ENCODE measurements at regions not wholly inside any gene's neighbourhood (a gene's known extent, or its start where the extent isn't known, plus 50 kb on each side); places are given as distances from the start of the nearest gene placed in this dataset.

DNA sequence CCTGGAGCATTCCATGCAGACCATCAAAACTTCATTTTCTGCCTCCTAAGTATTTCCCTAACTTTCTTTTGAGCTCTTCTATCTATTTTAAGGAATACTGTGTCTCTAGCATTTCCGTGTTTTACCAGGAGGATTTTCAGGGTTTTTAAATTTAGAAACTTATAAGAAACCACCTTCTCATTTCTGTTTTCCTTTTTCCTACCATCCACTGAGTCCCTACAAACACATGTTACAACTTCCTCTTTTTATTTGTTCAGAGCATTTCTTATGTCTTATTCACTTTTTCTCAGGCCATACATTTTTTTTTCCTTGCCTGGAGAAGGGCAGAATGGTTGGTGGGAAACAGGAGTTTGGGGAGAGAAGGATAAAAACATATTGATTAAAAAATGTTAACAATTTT, 130.0 kb upstream of the BMP5 start:
- Histone ChIP-seq H3K27ac (no peak overlapping the region), H3K4me3 (no peak overlapping the region)

DNA sequence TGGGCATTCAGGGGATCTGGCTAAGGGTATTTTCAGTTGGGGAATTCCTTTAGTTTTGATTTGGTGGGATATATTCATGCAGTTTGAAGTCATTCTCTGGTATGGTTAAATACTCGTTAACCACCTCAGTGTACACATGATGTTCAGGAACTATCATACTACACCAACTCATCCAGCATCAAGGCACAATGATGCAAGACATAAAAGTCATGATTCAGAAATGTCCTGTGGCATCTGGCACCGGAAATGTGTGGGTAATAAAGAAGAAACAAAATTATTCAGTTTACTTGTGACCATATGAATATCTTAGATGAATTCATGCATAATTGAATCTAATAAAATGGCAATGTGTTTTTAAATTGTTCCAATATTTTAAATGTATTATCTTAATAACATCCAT, 129.0 kb upstream of the BMP5 start:
- H3K27ac ChIP-seq: no peak overlapping the region
- no peak overlapping the region for H3K4me3 ChIP-seq

DNA sequence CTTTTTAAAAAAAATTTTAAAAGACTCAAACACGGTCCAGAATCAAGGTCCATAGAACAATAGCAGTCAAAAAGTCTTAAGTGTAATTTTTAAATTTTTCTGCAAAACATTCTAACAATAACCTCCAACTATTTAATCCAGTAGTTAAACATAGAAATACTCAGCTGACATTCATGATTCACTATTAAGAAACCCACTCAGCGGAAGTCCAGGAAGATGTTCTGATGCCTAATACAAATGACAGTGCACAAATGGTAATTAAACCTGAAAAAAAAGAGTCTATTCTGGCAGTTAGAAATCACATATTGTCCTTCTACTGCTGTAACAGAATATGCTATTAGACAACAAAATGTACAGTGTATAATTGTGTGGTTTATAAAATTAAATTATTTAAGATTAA, 128.2 kb upstream of the BMP5 start:
- Histone ChIP-seq H3K4me3 (no peak overlapping the region), H3K27ac (no peak overlapping the region)

DNA sequence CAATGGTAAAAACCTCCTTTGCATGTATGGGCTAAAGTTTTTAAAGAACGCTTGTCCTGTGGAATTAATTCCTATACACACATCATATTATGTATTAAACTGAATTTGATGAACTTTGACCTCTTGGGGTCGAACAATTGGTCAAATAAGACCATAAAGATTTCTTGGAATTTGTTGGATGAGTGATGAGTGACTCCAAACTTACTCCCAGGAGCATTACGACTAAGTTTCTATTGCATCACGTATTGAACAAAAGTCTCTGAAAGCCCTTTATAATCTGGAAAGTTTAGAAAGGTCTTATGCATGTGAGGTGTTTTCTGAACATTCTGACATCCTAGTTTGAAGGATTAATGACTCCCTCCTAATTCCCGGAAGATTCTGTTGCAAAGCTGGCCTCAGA, 126.9 kb upstream of the BMP5 start:
- Histone ChIP-seq H3K27ac (no peak overlapping the region), H3K4me3 (no peak overlapping the region)

DNA sequence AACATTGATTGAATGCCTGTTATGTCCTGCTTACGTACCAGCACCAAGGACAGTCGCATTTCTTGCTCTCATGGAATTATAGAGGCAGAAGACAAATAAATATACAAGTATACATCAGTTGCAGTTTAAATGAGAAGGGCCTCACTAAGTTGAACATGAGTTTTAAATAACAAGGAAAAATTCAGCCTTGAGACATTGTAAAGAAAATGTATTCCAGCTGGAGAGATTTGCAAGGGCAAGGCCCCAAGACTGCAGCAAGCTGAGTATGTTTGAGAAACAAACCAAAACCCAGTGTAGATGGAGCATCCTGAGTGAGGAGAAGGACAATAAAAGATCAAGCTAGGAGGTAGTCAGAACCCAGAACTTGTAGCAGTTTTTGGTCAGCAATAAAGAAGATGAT, 123.2 kb upstream of the BMP5 start:
- H3K27ac ChIP-seq: no peak overlapping the region
- H3K4me3 ChIP-seq: no peak overlapping the region

DNA sequence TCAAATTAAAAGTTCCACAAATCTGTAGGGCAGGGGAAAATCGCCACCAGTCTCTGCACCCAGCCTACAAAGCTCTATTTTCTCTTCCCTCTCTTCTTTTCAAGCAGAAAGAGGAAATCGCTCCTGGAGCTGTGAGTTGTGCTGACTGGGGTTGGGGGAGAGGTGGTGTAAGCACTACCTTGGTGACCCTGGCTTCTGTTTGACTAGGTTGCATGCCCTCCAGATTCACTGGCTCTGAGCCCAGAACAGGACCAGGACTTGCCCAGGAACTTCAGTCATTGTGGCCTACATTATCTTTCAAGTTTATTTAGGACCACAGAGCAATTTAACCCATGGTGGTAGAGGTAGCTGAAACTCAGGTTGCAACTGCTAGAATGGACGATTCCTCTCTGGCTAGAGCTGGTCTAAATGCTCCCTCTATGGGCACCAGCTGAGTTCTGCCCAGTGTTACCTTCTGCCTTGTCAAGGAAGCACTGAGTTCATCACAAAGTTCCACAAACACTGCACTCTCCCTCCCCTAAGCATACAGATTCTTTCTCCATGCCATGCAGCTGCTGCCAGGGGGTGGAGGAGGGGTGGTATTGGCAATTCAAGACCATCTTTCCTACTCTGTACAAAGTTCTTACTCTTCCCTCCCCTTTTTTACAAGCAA, 122.0 kb upstream of the BMP5 start:
- Histone ChIP-seq H3K4me3 (no peak overlapping the region), H3K27ac (no peak overlapping the region)

DNA sequence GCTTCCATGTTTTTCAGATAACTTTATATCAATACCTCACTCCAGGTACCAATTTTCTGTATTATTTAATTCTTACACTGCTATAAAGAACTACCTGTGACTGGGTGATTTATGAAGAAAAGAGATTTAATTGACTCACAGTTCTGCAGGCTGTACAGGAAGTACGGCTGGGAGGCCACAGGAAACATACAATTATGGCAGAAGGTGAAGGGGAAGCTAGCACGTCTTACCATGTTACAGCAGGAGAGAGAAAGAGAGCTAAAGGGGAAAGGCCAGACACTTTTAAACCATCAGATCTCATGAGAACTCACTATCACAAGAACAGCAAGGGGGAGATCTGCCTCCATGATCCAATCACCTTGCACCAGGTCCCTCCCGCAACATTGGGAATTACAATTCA, 119.1 kb upstream of the BMP5 start:
- Histone ChIP-seq H3K27ac (no peak overlapping the region), H3K4me3 (no peak overlapping the region)

DNA sequence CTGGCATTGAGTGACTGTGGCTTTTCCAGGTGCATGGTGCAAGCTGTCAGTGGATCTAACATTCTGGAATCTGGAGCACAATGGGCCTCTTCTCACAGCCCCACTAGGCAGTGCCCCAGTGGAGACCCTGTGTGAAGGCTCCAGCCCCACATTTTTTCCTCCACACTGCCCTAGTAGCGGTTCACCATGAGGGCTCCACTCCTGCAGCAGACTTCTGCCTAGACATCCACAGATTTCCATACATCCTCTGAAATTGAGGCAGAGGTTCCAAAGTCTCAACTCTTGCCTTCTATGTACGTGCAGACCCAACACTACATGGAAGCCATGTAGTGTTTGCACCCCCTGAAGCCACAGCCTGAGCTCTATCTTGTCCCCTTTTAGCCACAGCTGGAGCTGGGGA, 118.0 kb upstream of the BMP5 start:
- no peak overlapping the region for H3K4me3 ChIP-seq
- no peak overlapping the region for H3K27ac ChIP-seq

DNA sequence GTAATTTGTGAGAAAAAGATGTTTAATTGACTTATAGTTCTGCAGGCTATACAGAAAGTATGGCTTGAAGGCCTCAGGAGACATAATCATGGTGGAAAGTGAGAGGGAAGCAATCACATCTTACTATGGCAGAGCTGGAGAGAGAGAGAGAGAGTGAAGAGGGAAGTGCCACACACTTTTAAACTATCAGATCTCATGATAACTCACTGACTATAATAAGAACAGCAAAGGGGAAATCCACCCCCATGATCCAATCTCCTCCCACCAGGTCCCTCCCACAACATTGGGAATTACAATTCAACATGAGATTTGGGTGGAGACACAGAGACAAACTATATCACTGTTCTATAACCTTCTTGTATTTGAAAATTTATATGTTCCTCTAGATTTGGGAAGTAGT, 117.2 kb upstream of the BMP5 start:
- Histone ChIP-seq H3K4me3 (no peak overlapping the region), H3K27ac (no peak overlapping the region)

DNA sequence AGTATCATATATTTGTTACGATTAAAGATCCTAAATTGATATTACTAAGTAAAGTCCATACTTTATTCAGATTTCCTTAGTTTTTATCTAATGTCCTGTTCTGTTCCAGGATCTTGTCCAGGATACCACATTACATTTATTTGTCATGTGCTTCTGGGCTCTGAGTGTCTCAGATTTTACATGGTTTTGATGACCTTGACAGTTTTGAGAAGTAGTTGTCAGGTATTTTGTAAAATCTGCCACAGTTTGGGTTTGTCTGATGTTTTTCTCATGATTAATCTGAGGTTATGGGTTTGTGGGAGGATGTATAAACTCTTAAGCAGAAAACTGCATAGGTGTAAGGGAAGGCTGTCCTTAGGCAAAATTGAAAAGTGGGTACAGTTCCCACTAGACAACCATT, 109.9 kb upstream of the BMP5 start:
- no peak overlapping the region for H3K4me3 ChIP-seq

DNA sequence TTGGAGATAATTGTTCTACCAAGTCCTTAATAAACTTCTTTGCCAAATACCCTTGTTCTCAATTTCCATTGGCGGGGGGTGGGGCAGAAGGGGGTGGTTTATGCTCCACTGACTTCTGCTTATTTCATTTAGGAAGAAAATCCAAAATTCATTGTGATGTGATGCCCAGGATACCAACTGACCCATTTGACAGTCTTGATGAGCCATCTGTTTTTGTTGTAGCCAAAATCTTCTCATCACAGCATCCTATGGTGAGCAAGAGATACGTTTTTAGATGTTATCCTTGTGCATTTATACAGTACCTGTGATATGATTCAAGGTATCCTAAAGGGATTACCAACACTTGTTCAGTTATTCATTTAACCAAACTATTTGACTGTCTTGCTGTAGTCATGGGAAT, 108.5 kb upstream of the BMP5 start:
- H3K27ac ChIP-seq: no peak overlapping the region
- no peak overlapping the region for H3K4me3 ChIP-seq

More for the DNA sequence above, 109.9 kb upstream of the BMP5 start:
- H3K27ac ChIP-seq: no peak overlapping the region

DNA sequence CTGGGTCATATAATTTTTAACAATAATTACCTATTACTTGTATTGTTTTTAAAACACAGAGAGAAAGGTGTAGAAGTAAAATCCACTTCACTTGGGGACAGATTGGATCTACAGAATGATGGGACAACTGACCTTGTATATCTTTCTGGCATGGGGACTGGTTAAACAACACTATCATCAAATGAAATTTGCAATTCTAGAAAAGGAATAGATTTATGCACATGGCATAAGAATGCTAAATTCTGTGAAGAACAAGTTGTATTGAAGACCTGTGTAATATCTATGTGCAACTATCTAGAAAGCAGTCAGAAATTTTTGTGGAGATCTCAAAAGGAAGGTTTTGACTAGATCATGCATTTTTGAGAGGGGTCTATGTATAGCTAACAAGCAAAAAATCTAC, 106.3 kb upstream of the BMP5 start:
- no peak overlapping the region for H3K27ac ChIP-seq

DNA sequence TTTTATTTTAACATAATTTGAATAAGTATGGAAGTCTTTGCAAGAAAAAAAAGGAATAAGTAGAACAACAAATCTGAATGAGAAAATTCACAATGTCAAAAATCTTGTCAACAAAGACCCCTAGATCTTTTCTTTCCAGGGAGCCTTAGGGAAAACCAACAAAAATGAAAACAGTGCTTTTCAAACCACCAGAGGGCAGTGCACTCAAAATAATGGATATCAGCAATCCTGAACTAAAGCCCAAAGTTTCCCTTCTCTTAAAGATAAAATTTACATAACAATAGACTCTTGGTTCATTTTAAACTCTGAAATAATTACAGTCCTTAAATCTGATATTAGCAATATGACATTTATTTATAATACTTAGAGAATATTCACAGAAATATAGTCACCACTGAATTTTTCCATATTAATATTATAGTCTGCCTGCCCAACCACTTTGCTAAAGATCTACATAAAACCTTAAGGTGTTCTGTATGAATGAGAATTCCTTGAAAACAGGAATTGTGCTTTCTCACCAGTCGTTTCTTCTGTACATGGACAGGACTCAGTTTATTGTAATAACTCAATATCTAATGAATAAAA, 105.3 kb upstream of the BMP5 start:
- H3K27ac ChIP-seq: no peak overlapping the region
- H3K4me3 ChIP-seq: no peak overlapping the region

More for the DNA sequence above, 106.3 kb upstream of the BMP5 start:
- no peak overlapping the region for H3K4me3 ChIP-seq

DNA sequence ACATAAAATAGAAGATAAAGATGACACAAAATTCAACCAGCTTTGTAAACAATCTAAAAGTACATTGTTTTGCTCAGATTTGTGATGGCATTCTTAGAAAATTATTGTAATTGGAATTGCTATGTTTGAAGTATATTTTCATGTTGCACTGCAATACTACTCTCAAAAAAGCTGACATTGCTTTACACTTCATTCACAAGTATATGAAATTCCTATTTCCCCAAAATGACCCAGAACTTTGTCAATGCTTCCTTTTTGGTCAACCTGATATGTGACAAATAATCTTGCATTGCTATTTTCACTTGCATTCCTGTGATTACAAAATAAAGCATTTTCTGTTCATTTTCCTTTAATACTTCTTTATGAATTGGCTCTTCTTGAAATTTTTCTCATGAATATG, 104.1 kb upstream of the BMP5 start:
- H3K27ac ChIP-seq: no peak overlapping the region
- H3K4me3 ChIP-seq: no peak overlapping the region

DNA sequence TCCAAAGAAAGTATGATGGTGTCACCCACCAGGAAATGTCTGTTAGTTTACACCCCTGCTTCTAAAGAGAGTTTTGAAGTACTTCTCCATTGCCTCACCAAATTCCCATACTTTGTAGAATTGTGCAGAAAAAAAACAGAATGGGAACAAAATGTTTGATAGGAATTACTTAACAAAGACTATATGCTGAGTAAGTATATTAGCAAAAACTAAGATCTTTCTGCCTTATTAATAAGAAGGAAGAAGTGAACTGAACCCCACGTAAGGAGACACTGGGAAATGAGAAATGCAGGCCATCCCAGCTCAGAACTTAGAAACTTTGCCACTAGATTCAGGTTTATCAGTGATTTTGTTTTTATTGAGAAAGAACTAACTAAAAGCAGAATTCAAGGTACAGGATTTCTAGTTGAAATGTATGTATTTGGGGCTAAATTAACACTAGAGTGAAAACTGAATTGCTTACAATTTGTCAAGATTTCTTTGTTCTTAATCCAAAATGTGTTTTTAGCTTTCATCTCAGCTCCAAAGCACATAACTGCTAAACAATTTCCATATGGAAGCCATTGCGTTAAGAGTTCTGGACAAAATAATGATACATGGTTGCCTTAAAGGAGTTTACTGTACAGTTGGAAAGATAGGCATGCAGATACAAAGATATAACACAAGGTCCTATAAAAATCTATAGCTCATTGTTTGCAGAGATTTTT, 102.7 kb upstream of the BMP5 start:
- no peak overlapping the region for H3K27ac ChIP-seq
- H3K4me3 ChIP-seq: no peak overlapping the region

DNA sequence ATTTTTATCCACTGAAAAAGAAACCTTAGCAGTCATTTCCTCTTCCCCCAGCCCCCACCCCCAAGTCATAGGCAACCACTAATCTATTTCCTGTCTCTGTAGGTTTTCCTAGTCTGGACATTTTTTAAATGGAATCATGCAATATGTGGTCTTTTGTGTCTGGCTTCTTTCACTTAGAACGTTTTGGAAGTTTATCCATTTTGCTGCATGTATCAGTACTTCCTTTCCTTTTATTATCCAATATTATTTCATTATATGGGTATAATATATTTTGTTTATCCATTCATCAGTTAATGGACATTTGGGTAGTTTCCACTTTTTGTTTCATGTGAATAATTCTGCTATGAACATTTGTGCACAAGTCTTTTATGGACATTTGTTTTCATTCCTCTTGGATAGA, 99.3 kb upstream of the BMP5 start:
- Histone ChIP-seq H3K4me3 (no peak overlapping the region), H3K27ac (no peak overlapping the region)

DNA sequence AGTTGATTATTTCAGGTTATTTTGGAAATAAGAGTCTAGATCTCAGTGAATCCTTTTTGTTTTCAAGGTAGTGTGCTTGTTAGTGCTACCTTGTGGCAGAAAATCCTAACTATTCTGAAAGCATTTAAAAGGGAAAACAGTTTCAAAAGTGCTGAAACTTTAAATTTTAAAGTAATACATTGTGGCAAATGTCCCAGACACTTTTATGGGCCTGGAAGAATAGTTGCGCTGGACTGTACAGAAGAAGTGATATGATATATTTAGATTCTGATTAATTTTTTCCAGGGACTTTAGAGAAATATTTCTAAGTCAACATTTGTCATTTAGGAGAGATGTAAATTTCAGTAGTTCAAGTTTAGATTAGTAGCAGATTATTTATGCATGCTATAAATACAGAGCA, 96.7 kb upstream of the BMP5 start:
- no peak overlapping the region for H3K27ac ChIP-seq

DNA sequence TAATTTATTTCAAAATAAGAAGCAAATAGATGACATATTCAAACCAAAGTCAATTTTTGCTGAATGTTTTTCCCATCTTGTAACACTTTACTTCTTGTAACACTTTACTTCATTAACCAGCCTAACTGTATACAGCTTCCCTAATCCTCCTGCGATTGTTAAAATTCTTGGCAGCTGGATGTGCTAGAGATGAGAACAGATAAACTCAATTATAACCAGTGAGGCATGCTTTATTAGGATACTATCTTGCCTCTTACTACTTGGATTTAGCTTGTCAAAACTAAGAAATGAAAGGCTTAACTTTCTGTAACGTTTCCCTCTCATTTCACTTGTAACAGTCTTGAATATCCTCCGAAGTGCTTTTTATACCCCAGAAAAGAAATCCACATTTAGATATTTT, 94.1 kb upstream of the BMP5 start:
- no peak overlapping the region for H3K27ac ChIP-seq

More for the DNA sequence above, 96.7 kb upstream of the BMP5 start:
- no peak overlapping the region for H3K4me3 ChIP-seq

DNA sequence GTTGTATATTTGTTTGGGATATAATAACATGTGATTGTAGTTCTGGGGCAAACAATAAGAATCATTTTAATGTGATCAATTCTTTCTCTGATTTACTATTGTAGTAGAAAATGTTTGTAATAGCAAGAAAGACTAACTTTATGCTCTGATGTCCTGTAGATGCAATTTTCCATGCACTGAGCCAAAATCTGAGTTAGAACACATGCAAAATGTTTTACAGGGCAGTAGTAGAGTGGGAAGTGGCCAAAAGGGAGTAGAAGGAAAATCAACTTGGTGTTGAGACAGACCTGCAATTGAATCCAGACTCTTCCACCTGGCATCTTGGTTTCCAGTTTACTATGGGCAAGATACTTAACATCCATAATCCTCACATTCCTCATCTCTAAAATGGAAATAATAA, 93.5 kb upstream of the BMP5 start:
- Histone ChIP-seq H3K27ac (no peak overlapping the region), H3K4me3 (no peak overlapping the region)

More for the DNA sequence above, 94.1 kb upstream of the BMP5 start:
- H3K4me3 ChIP-seq: no peak overlapping the region

DNA sequence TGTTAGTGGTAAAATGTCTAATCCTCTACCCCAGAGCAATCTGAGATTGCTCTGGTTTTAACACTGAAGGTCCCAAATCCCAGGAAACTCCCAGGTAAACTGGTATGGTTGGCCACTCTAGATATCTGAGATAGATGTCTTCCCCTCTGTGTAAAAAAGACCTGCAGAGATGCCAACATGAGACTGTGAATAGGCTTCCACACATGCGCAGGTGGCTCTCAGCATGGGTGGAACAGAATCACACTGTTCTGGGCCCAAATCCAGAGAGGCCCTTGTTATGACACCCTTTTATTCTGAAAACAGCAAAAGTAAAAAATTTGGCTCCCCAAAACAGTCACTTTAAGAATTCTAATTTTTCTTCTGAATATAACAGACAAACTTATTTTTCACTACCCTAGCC, 88.7 kb upstream of the BMP5 start:
- H3K27ac ChIP-seq: no peak overlapping the region
- no peak overlapping the region for H3K4me3 ChIP-seq

DNA sequence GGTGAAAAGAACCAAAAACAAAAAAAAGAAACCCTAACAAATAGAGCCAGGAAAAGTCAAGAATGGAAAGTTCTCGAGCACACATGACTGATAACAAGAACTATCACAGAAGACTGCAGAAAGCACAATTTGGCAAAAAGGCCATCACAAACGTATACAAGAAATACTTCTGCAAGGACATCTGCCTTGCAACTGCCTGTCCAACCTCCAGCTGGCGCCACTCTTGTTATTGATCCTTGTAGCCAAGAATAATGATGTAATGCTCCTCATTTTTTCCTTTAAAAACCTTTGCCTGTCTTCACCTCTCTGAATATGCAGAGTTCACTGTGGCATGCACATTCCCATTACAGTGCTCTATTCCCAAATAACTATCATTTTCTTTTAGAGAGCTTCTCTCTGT, 87.9 kb upstream of the BMP5 start:
- Histone ChIP-seq H3K4me3 (no peak overlapping the region), H3K27ac (no peak overlapping the region)

DNA sequence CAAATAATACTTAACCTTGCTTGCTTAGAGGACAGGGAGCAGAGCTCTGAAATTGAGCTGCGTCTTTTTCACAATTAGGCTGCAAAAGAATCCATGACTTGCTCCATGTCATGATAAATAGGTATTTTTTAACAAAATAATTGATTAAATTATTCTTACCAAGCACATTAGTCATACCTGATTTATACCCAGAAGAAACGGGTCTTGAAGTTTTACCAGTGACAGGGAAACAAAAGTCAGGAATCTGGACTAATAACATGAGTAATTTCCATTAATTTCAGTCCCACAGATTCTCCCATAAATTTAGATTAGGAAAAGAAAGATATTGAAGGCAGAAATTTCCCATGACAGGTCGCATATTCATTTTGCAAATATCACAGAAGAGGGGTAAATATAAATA, 85.0 kb upstream of the BMP5 start:
- Histone ChIP-seq H3K4me3 (no peak overlapping the region), H3K27ac (no peak overlapping the region)

All from skin epidermis (tissue), 12 donors.